GM12878 (cell line): ENCODE measurements at regions not wholly inside any gene's neighbourhood (a gene's known extent, or its start where the extent isn't known, plus 50 kb on each side); places are given as distances from the start of the nearest gene placed in this dataset.

Experiments used
- ATAC-seq: fragments of 200-7000 bp; cut with Tn5 transposase; 3 replicates; pipeline ENCODE4 v1.9.1; 2020; ENCODE audit warnings: mild to moderate bottlenecking, moderate library complexity
- BruUV-seq: library from RNA; stranded (reverse); fragments of 400-500 nt; replicated peaks from 2 replicates; lab custom pipeline; 2021; lab: Mats Ljungman, UMichigan
- CTCF ChIA-PET: fragments of 300-600 bp; sonication (Branson Sonifier 250); formaldehyde crosslinking; extraction: SDS; loops from one replicate; lab custom pipeline; 2021; ENCODE audit warnings: inconsistent platforms; lab: Yijun Ruan, JAX
- POLR2A ChIA-PET: fragments of 350-600 bp; formaldehyde crosslinking; extraction: SDS; loops from one replicate; lab custom pipeline; 2021; ENCODE audit warnings: inconsistent platforms; lab: Charles Lee
- RAD21 ChIA-PET: fragments of 300-600 bp; sonication (Branson Sonifier 250); formaldehyde crosslinking; loops from one replicate; lab custom pipeline; 2023; ENCODE audit warnings: antibody characterized with exemption; ENCODE audit not compliant: unreplicated experiment; lab: Charles Lee
- SMC1A ChIA-PET: fragments of 300-600 bp; sonication (Branson Sonifier 250); formaldehyde crosslinking; loops from one replicate; lab custom pipeline; 2023; ENCODE audit not compliant: unreplicated experiment, uncharacterized antibody; lab: Charles Lee
- DNase-seq: peaks from one replicate; pipeline ENCODE4 v3.0.0-alpha.2; 2011; ENCODE audit warnings: low read depth, low spot score
- FAIRE-seq: peaks from 3 replicates; lab custom pipeline; 2011; peaks lifted over from hg19 to GRCh38; lab: Jason Lieb, UNC
- H2AFZ ChIP-seq: 2 replicates; pipeline ENCODE4 v1.6.0; 2011; ENCODE audit warnings: low read depth, low read length, control low read depth; ENCODE audit not compliant: control insufficient read depth
- H3K27ac ChIP-seq: 2 replicates; pipeline ENCODE4 v1.5.1; 2011; ENCODE audit warnings: control low read depth; ENCODE audit not compliant: control insufficient read depth, insufficient read depth
- H3K27me3 ChIP-seq, 2 experiments: replicated peaks in 1 of 2; 2 replicates each; pipeline versions ENCODE4 v1.6.0 to v1.6.1; 2011; ENCODE audit warnings: low read length in 1 of 2; ENCODE audit not compliant: control insufficient read depth in 2 of 2, insufficient read depth in 2 of 2
- H3K36me3 ChIP-seq, 2 experiments: 2 replicates each; pipeline ENCODE4 v1.5.1; 2011; ENCODE audit warnings: low read length in 1 of 2; ENCODE audit not compliant: control insufficient read depth in 2 of 2, insufficient read depth in 2 of 2
- H3K4me1 ChIP-seq: 2 replicates; pipeline ENCODE4 v1.6.1; 2011; ENCODE audit warnings: mild to moderate bottlenecking, low read length, moderate library complexity, mixed read lengths; ENCODE audit not compliant: control insufficient read depth, insufficient read depth
- H3K4me2 ChIP-seq: 2 replicates; pipeline ENCODE4 v1.6.0; 2011; ENCODE audit warnings: control low read depth; ENCODE audit not compliant: control insufficient read depth, insufficient read depth
- H3K4me3 ChIP-seq: fragments of 200-600 bp; sonication (generic); 2 replicates; pipeline ENCODE4 v1.5.1; 2016
- H3K79me2 ChIP-seq: 2 replicates; pipeline ENCODE4 v1.6.0; 2011; ENCODE audit warnings: low read length; ENCODE audit not compliant: control insufficient read depth, insufficient read depth
- H3K9ac ChIP-seq: 2 replicates; pipeline ENCODE4 v1.8.0; 2011; ENCODE audit warnings: low read length, control low read depth, mixed read lengths; ENCODE audit not compliant: control insufficient read depth, insufficient read depth
- H3K9me3 ChIP-seq: replicated peaks from 3 replicates; pipeline ENCODE4 v1.5.1; 2011; ENCODE audit warnings: mild to moderate bottlenecking, low read length; ENCODE audit not compliant: control insufficient read depth, insufficient read depth
- H4K20me1 ChIP-seq: 2 replicates; pipeline ENCODE4 v1.6.0; 2011; ENCODE audit not compliant: control insufficient read depth, insufficient read depth
- ASH2L ChIP-seq: fragments of 300-600, 200-600 bp; sonication (generic); IDR thresholded peaks from 2 replicates; pipeline ENCODE4 v1.6.1; 2017; ENCODE audit warnings: low read depth, mild to moderate bottlenecking, borderline replicate concordance
- BCL3 ChIP-seq: IDR thresholded peaks from 2 replicates; pipeline ENCODE4 v1.6.1; 2011; ENCODE audit warnings: borderline replicate concordance, low read depth, mild to moderate bottlenecking, moderate library complexity, low read length; ENCODE audit not compliant: insufficient read depth, poor library complexity, severe bottlenecking
- CBX5 ChIP-seq: sonication (generic); IDR thresholded peaks from 2 replicates; pipeline ENCODE4 v1.6.1; 2016; ENCODE audit warnings: low read depth, moderate library complexity, mild to moderate bottlenecking, inconsistent platforms
- CEBPB ChIP-seq, 2 experiments: fragments of 150-350 bp in 1 of 2; IDR thresholded peaks; 2 replicates each; pipeline ENCODE4 v1.6.1; 2012 to 2014; ENCODE audit warnings: low read depth in 2 of 2, low read length in 2 of 2, borderline replicate concordance in 1 of 2, inconsistent platforms in 1 of 2
- EP300 ChIP-seq, 2 experiments: fragments of 150-350 bp in 1 of 2; IDR thresholded peaks; 2 replicates each; pipeline ENCODE4 v1.6.1; 2011 to 2012; ENCODE audit warnings: low read depth in 2 of 2, low read length in 2 of 2, borderline replicate concordance in 1 of 2, improper control_type of control experiment in 1 of 2, inconsistent platforms in 1 of 2; ENCODE audit not compliant: control insufficient read depth in 1 of 2
- ETV6 ChIP-seq, 2 experiments: fragments of 450-650 bp in 1 of 2; IDR thresholded peaks in 1 of 2; conservative IDR thresholded peaks in 1 of 2; 2 replicates each; pipeline ENCODE4 v1.6.1; 2014; ENCODE audit warnings: antibody characterized with exemption in 1 of 2, borderline replicate concordance in 1 of 2, low read depth in 1 of 2, mild to moderate bottlenecking in 1 of 2, moderate library complexity in 1 of 2
- FOXM1 ChIP-seq: IDR thresholded peaks from 2 replicates; pipeline ENCODE4 v1.6.1; 2012; ENCODE audit warnings: low read depth, mild to moderate bottlenecking, inconsistent platforms, low read length, moderate library complexity
- IKZF1 ChIP-seq: fragments of 450-650 bp; conservative IDR thresholded peaks from 2 replicates; pipeline ENCODE4 v1.6.1; 2017; ENCODE audit warnings: antibody characterized with exemption, mild to moderate bottlenecking
- RELA ChIP-seq: fragments of 450-650 bp; IDR thresholded peaks from 2 replicates; pipeline ENCODE4 v1.8.0; 2014; ENCODE audit warnings: borderline replicate concordance; ENCODE audit not compliant: partially characterized antibody
- STAT3 ChIP-seq: IDR thresholded peaks from 2 replicates; pipeline ENCODE4 v1.6.1; 2011; ENCODE audit warnings: low read depth, low read length, improper control_type of control experiment
- TCF3 ChIP-seq: IDR thresholded peaks from 2 replicates; pipeline ENCODE4 v1.6.1; 2012; ENCODE audit warnings: low read depth, mild to moderate bottlenecking, low read length, borderline replicate concordance; ENCODE audit not compliant: insufficient read depth
- TCF7 ChIP-seq: IDR thresholded peaks from 2 replicates; pipeline ENCODE4 v1.6.1; 2014; ENCODE audit warnings: antibody characterized with exemption, borderline replicate concordance
- YBX1 ChIP-seq: fragments of 450-650 bp; IDR thresholded peaks from 2 replicates; pipeline ENCODE4 v1.6.1; 2016; ENCODE audit warnings: antibody characterized with exemption
- ZNF207 ChIP-seq: fragments of 450-650 bp; IDR thresholded peaks from 2 replicates; pipeline ENCODE4 v1.6.1; 2014; ENCODE audit warnings: antibody characterized with exemption, mild to moderate bottlenecking, borderline replicate concordance
- ZNF384 ChIP-seq: IDR thresholded peaks from 2 replicates; pipeline ENCODE4 v1.6.1; 2012; ENCODE audit warnings: low read depth, mild to moderate bottlenecking, low read length, improper control_type of control experiment, borderline replicate concordance
- WGBS: methylation state at CpG from one replicate; pipeline ENCODE4 v1.1.6; 2016; ENCODE audit warnings: low lambda C conversion rate; ENCODE audit not compliant: insufficient replicate concordance, insufficient coverage; ENCODE audit errors: missing lambda C conversion rate; 5-methylcytosine and 5-hydroxymethylcytosine counted together
- in situ Hi-C: fragments of 300-500 bp; cut with MboI; formaldehyde crosslinking; loops from 9 replicates; pipeline ENCODE4 v1.14.3; 2018; ENCODE audit warnings: mixed read lengths
- intact Hi-C: fragments of 100-400 bp; cut with micrococcal nuclease; formaldehyde crosslinking; loops from one replicate; pipeline ENCODE4 v1.14.2; 2022; ENCODE audit not compliant: unreplicated experiment
- TF ChIP-seq, protein P1 (sequence below): IDR thresholded peaks from 2 replicates; pipeline ENCODE4 v1.6.1; 2011; ENCODE audit warnings: low read depth, mild to moderate bottlenecking, low read length, moderate library complexity, borderline replicate concordance; ENCODE audit errors: extremely low read depth
- TF ChIP-seq, protein P2 (sequence below): IDR thresholded peaks from 2 replicates; pipeline ENCODE4 v1.6.1; 2011; ENCODE audit warnings: mild to moderate bottlenecking, low read depth, low read length, moderate library complexity; ENCODE audit not compliant: insufficient replicate concordance

- TF ChIP-seq ZNF384: no peak
- no peak for TF ChIP-seq CBX5
- no peak for TF ChIP-seq TCF7
- TF ChIP-seq STAT3: no peak
- TF ChIP-seq, protein P1, sequence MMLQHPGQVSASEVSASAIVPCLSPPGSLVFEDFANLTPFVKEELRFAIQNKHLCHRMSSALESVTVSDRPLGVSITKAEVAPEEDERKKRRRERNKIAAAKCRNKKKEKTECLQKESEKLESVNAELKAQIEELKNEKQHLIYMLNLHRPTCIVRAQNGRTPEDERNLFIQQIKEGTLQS: no peak
- TF ChIP-seq CEBPB (IDR thresholded peaks at IDR 0.05; ENCODE audit: borderline replicate concordance in 1 of 2, low read depth in 2 of 2, low read length in 2 of 2): no peak
- TF ChIP-seq, all 136 proteins: peak for 2
These were observed 335.9 kb upstream of the AR start (continued) for GRCh38 chrX:67207912-67208311.

GRCh38 chrX:67159437-67159836, 384.4 kb upstream of the AR start:
- WGBS: 0% methylated on average over 2 of the region's 2 CpGs
- no peaks in the 10 kb centered on the region for H3K36me3 ChIP-seq
- no peaks in the 10 kb centered on the region for H3K79me2 ChIP-seq
- no peak overlapping the region for H3K4me3 ChIP-seq
- H4K20me1 ChIP-seq: no peaks in the 10 kb centered on the region
- ChIA-PET SMC1A (no interaction called here), RAD21 (no interaction called here), CTCF (no interaction called here), POLR2A (no interaction called here)
- no peaks in the 10 kb centered on the region for H3K27me3 ChIP-seq
- H3K27ac ChIP-seq: no peak overlapping the region
- TF ChIP-seq ASH2L: no peak
- no peak for TF ChIP-seq IKZF1
- TF ChIP-seq FOXM1: no peak
- no peak for TF ChIP-seq RELA
- TF ChIP-seq TCF3: no peak
- TF ChIP-seq, protein P2, sequence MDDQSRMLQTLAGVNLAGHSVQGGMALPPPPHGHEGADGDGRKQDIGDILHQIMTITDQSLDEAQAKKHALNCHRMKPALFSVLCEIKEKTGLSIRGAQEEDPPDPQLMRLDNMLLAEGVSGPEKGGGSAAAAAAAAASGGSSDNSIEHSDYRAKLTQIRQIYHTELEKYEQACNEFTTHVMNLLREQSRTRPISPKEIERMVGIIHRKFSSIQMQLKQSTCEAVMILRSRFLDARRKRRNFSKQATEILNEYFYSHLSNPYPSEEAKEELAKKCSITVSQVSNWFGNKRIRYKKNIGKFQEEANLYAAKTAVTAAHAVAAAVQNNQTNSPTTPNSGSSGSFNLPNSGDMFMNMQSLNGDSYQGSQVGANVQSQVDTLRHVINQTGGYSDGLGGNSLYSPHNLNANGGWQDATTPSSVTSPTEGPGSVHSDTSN: no peak
- TF ChIP-seq BCL3: no peak
- TF ChIP-seq EP300 (IDR thresholded peaks at IDR 0.05; ENCODE audit: borderline replicate concordance in 1 of 2, control insufficient read depth in 1 of 2, low read depth in 2 of 2, low read length in 2 of 2): no peak
- TF ChIP-seq ETV6 (conservative IDR thresholded peaks at IDR 0.05 in 1 of 2, IDR thresholded peaks at IDR 0.05 in 1 of 2; ENCODE audit: borderline replicate concordance in 1 of 2, low read depth in 1 of 2): no peak
- no peak for TF ChIP-seq ZNF207
- no peak for TF ChIP-seq YBX1
- no peak overlapping the region for H3K4me2 ChIP-seq
- H3K9me3 ChIP-seq: no peaks in the 10 kb centered on the region
- no TSS peak for BruUV-seq
- no peak for ATAC-seq
- no peaks in the 10 kb centered on the region for H3K4me1 ChIP-seq
- no peak for DNase-seq
- in situ Hi-C loops: no loop called here
- no peak for FAIRE-seq
- intact Hi-C loops: no loop called here
- no peak overlapping the region for H2AFZ ChIP-seq
- H3K9ac ChIP-seq: no peak overlapping the region
